Mesendoderm (in vitro differentiated cells): ENCODE measurements at regions not wholly inside any gene's neighbourhood (a gene's known extent, or its start where the extent isn't known, plus 50 kb on each side); places are given as distances from the start of the nearest gene placed in this dataset.

Source experiments
- DNase-seq: peaks from one replicate; pipeline ENCODE4 v3.0.0; 2013
- H2AK5ac ChIP-seq: 2 replicates; pipeline ENCODE4 v1.6.1; 2013; ENCODE audit warnings: low read length, inconsistent platforms
- H2BK120ac ChIP-seq: 2 replicates; pipeline ENCODE4 v1.6.1; 2013; ENCODE audit warnings: low read depth, mild to moderate bottlenecking, low read length, moderate library complexity, mixed read lengths
- H2BK15ac ChIP-seq: replicated peaks from 2 replicates; pipeline ENCODE4 v1.6.1; 2013; ENCODE audit warnings: low read depth, mild to moderate bottlenecking, moderate library complexity
- H2BK5ac ChIP-seq: 2 replicates; pipeline ENCODE4 v1.6.1; 2013; ENCODE audit warnings: low read length, inconsistent platforms
- H3K18ac ChIP-seq: 2 replicates; pipeline ENCODE4 v1.6.1; 2013; ENCODE audit warnings: mild to moderate bottlenecking, low read length, mixed read lengths
- H3K23ac ChIP-seq: one replicate; pipeline ENCODE4 v1.6.1; 2013; ENCODE audit warnings: low read length
- H3K27ac ChIP-seq: 2 replicates; pipeline ENCODE4 v1.5.1; 2013; ENCODE audit warnings: low read depth, mild to moderate bottlenecking, inconsistent platforms, low read length, moderate library complexity
- H3K27me3 ChIP-seq: 2 replicates; pipeline ENCODE4 v1.6.1; 2013; ENCODE audit warnings: low read length, control low read depth, mild to moderate bottlenecking, inconsistent platforms; ENCODE audit not compliant: insufficient read depth, poor library complexity
- H3K36me3 ChIP-seq: 2 replicates; pipeline ENCODE4 v1.6.1; 2013; ENCODE audit warnings: low read length, inconsistent platforms; ENCODE audit not compliant: control insufficient read depth, insufficient read depth
- H3K4ac ChIP-seq: one replicate; pipeline ENCODE4 v1.6.1; 2013; ENCODE audit warnings: low read depth, mild to moderate bottlenecking, low read length, moderate library complexity
- H3K4me1 ChIP-seq: 2 replicates; pipeline ENCODE4 v1.6.1; 2013; ENCODE audit warnings: low read depth, low read length, inconsistent platforms; ENCODE audit not compliant: control insufficient read depth
- H3K4me2 ChIP-seq: 2 replicates; pipeline ENCODE4 v1.6.1; 2013; ENCODE audit warnings: low read length
- H3K4me3 ChIP-seq: 2 replicates; pipeline ENCODE4 v1.5.1; 2013; ENCODE audit warnings: mild to moderate bottlenecking, low read length
- H3K56ac ChIP-seq: one replicate; pipeline ENCODE4 v1.6.1; 2013; ENCODE audit warnings: low read length
- H3K79me1 ChIP-seq: 2 replicates; pipeline ENCODE4 v1.6.1; 2013; ENCODE audit warnings: low read length, inconsistent platforms
- H3K79me2 ChIP-seq: 2 replicates; pipeline ENCODE4 v1.6.1; 2013; ENCODE audit warnings: mild to moderate bottlenecking, low read length; ENCODE audit not compliant: control insufficient read depth, insufficient read depth
- H3K9ac ChIP-seq: 2 replicates; pipeline ENCODE4 v1.6.1; 2013; ENCODE audit warnings: low read length, inconsistent platforms
- H4K5ac ChIP-seq: one replicate; pipeline ENCODE4 v1.6.1; 2013; ENCODE audit warnings: low read length
- H4K8ac ChIP-seq: one replicate; pipeline ENCODE4 v1.6.1; 2013; ENCODE audit warnings: low read depth, mild to moderate bottlenecking, control low read depth, low read length, moderate library complexity
- WGBS: extraction: QIAGEN DNeasy Blood & Tissue Kit; methylation state at CpG from one replicate; pipeline ENCODE4 v1.1.7; 2013; ENCODE audit warnings: low lambda C conversion rate, missing lambda C conversion rate; ENCODE audit not compliant: insufficient coverage; ENCODE audit errors: extremely low coverage; 5-methylcytosine and 5-hydroxymethylcytosine counted together

DNA sequence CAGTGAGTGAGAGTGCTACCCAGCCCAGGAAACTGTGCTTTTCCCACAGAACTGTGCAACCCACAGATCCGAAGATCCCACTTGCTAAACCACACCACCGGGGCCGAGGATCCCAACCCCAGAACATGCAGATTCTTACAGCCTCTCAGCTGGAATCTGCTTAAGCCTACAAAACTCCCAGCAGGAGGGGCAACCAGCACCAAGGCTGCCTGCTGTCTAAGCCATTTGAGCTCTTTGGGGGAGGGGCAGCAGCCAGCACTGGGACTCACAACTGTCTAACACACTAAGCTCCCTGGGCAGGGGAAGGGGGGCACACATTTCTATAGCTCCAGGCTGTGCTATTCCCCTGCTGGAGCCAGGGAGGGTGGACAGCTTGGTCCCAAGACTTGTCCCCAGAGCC is 529.9 kb downstream of the XPNPEP1 start:
- Histone ChIP-seq H3K4ac (peak overlapping the region; percentile 72), H3K27me3 (no peaks in the 10 kb centered on the region), H3K4me2 (no peak overlapping the region), H3K9ac (no peak overlapping the region), H3K4me3 (no peak overlapping the region), H3K18ac (peak overlapping the region; percentile 56), H3K4me1 (peaks cover 6% of the 10 kb centered on the region), H3K23ac (peak overlapping the region; percentile 72), H3K27ac (no peak overlapping the region), H3K56ac (peak overlapping the region; percentile 75), H3K79me2 (no peaks in the 10 kb centered on the region), H3K36me3 (no peaks in the 10 kb centered on the region), H4K5ac (no peak overlapping the region), H2BK15ac (no peak overlapping the region), H4K8ac (no peak overlapping the region), H2BK5ac (peak overlapping the region; percentile 53), H2AK5ac (no peak overlapping the region), H3K79me1 (no peaks in the 10 kb centered on the region), H2BK120ac (no peak overlapping the region)
- DNase-seq = peak; percentile 70
- WGBS = no CpG with 5 or more reads among the region's 3 CpGs

GRCh38 chr10:109386921-109387320 is 536.4 kb downstream of the XPNPEP1 start:
- Histone ChIP-seq H3K56ac (peak overlapping the region; percentile 28), H3K4me2 (no peak overlapping the region), H2BK120ac (no peak overlapping the region), H3K4ac (no peak overlapping the region), H4K8ac (no peak overlapping the region), H3K4me1 (peaks cover 12% of the 10 kb centered on the region), H2BK15ac (no peak overlapping the region), H3K27me3 (no peaks in the 10 kb centered on the region), H3K36me3 (no peaks in the 10 kb centered on the region), H3K27ac (no peak overlapping the region), H3K23ac (no peak overlapping the region), H3K79me1 (no peaks in the 10 kb centered on the region), H4K5ac (no peak overlapping the region), H3K79me2 (no peaks in the 10 kb centered on the region), H3K18ac (no peak overlapping the region), H2AK5ac (no peak overlapping the region), H2BK5ac (no peak overlapping the region), H3K9ac (no peak overlapping the region), H3K4me3 (no peak overlapping the region)
- no CpG with 5 or more reads among the region's 3 CpGs for WGBS
- peak; percentile 68 for DNase-seq

- Histone ChIP-seq H3K4me2 (no peak overlapping the region), H2BK5ac (no peak overlapping the region), H3K4ac (no peak overlapping the region), H3K79me2 (no peaks in the 10 kb centered on the region), H3K4me1 (peaks cover 16% of the 10 kb centered on the region), H4K5ac (no peak overlapping the region), H2BK15ac (no peak overlapping the region), H3K4me3 (no peak overlapping the region), H3K9ac (no peak overlapping the region), H3K27ac (no peak overlapping the region), H2AK5ac (no peak overlapping the region), H3K56ac (no peak overlapping the region), H3K23ac (no peak overlapping the region), H3K27me3 (no peaks in the 10 kb centered on the region), H3K36me3 (no peaks in the 10 kb centered on the region), H4K8ac (no peak overlapping the region), H3K79me1 (no peaks in the 10 kb centered on the region), H3K18ac (no peak overlapping the region), H2BK120ac (no peak overlapping the region)
- WGBS = no CpG with 5 or more reads among the region's 1 CpG
- no peak for DNase-seq
Observed at GRCh38 chr10:109386101-109386500, 537.2 kb downstream of the XPNPEP1 start.

- no peak overlapping the region for H2BK5ac ChIP-seq
- no peak overlapping the region for H3K23ac ChIP-seq
- no CpG with 5 or more reads among the region's 2 CpGs for WGBS
- H4K5ac ChIP-seq = no peak overlapping the region
- no peak overlapping the region for H2AK5ac ChIP-seq
- no peak overlapping the region for H3K4ac ChIP-seq
- no peaks in the 10 kb centered on the region for H3K36me3 ChIP-seq
- H3K27me3 ChIP-seq = no peaks in the 10 kb centered on the region
- H3K27ac ChIP-seq = no peak overlapping the region
- H2BK120ac ChIP-seq = no peak overlapping the region
- no peak overlapping the region for H3K56ac ChIP-seq
- H3K4me3 ChIP-seq = no peak overlapping the region
- H4K8ac ChIP-seq = no peak overlapping the region
- H3K4me1 ChIP-seq = peaks cover 9% of the 10 kb centered on the region
- H3K4me2 ChIP-seq = no peak overlapping the region
- H3K79me2 ChIP-seq = no peaks in the 10 kb centered on the region
- H3K9ac ChIP-seq = no peak overlapping the region
- no peak for DNase-seq
- no peak overlapping the region for H2BK15ac ChIP-seq
- no peak overlapping the region for H3K18ac ChIP-seq
- H3K79me1 ChIP-seq = no peaks in the 10 kb centered on the region
Observed at GRCh38 chr10:109379186-109379585, 544.1 kb downstream of the XPNPEP1 start.

- Histone ChIP-seq H4K5ac (no peak overlapping the region), H3K79me2 (no peaks in the 10 kb centered on the region), H3K18ac (no peak overlapping the region), H2BK5ac (no peak overlapping the region), H3K56ac (no peak overlapping the region), H2BK120ac (no peak overlapping the region), H4K8ac (no peak overlapping the region), H2AK5ac (no peak overlapping the region), H3K9ac (no peak overlapping the region), H3K36me3 (no peaks in the 10 kb centered on the region), H3K23ac (no peak overlapping the region), H3K4me1 (no peaks in the 10 kb centered on the region), H3K4me2 (no peak overlapping the region), H3K27me3 (no peaks in the 10 kb centered on the region), H3K4ac (no peak overlapping the region), H2BK15ac (no peak overlapping the region), H3K4me3 (no peak overlapping the region), H3K27ac (no peak overlapping the region), H3K79me1 (no peaks in the 10 kb centered on the region)
- no CpG with 5 or more reads among the region's 1 CpG for WGBS
- no peak for DNase-seq
Observed at GRCh38 chr10:109374215-109374614, 549.1 kb downstream of the XPNPEP1 start.

DNA sequence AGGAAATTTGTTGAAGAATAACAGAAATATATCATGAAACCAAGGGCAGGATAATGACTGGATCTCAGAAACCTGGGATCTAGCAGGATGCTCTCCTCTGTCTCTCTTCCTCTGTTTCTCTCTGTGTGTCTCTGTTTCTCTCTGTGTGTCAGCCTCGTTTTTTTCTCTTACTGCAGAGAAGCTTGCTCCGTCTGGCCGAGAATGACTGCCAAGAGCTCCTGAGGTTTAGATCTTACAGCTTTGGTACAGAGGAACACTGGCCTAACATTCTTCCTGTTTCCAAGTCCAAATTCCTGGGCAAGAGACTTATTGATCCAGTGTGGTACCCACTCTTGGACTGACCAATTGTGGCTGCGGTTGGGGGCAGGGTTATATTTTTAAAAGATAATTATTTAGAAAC is 564.0 kb downstream of the XPNPEP1 start:
- no peaks in the 10 kb centered on the region for H3K4me1 ChIP-seq
- no peak overlapping the region for H4K8ac ChIP-seq
- H3K4ac ChIP-seq = no peak overlapping the region
- H3K18ac ChIP-seq = no peak overlapping the region
- no peaks in the 10 kb centered on the region for H3K27me3 ChIP-seq
- H3K4me2 ChIP-seq = no peak overlapping the region
- H4K5ac ChIP-seq = no peak overlapping the region
- DNase-seq = no peak
- H3K36me3 ChIP-seq = no peaks in the 10 kb centered on the region
- no peak overlapping the region for H2BK120ac ChIP-seq
- no peak overlapping the region for H3K9ac ChIP-seq
- no peak overlapping the region for H2BK15ac ChIP-seq
- no CpG with 5 or more reads among the region's 4 CpGs for WGBS
- no peaks in the 10 kb centered on the region for H3K79me2 ChIP-seq
- H3K56ac ChIP-seq = no peak overlapping the region
- H3K4me3 ChIP-seq = no peak overlapping the region
- no peak overlapping the region for H3K23ac ChIP-seq
- H3K79me1 ChIP-seq = no peaks in the 10 kb centered on the region
- no peak overlapping the region for H2AK5ac ChIP-seq
- H2BK5ac ChIP-seq = no peak overlapping the region
- H3K27ac ChIP-seq = no peak overlapping the region
